Inflammatory macrophage treated with lipopolysaccharide for 1 hour (primary cell): ENCODE measurements at regions not wholly inside any gene's neighbourhood (a gene's known extent, or its start where the extent isn't known, plus 50 kb on each side); places are given as distances from the start of the nearest gene placed in this dataset.
"Not testable (repeated sequence)": the region's sequence is repeated elsewhere in the genome, so short reads cannot be mapped to it uniquely, and the experiment has no call there.

ENCODE experiments used
- DNase-seq, 2 donors: peaks; one replicate each; pipeline ENCODE4 v3.0.0-alpha.2; 2020 to 2022

DNA sequence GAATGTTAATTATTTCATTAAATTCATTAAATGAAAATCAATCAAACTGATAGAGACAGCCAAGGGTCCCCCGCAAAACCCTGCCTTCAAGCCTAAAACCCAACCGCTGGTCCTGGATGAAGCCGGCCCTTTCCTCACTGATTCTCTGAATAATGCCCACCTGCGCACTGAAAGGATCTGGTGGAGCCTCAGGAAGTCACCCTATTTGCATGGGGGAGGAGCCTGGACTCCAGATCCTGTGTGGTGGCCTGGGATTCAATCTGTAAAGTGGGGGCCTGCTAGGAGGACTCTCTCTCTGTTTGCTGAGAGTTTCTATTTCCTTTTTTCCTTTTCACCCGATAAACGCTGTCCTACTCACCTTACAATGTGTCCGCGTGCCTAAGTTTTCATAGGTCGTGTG, 97.9 kb upstream of the ADAMTS3 start:
- no peak for DNase-seq

DNA sequence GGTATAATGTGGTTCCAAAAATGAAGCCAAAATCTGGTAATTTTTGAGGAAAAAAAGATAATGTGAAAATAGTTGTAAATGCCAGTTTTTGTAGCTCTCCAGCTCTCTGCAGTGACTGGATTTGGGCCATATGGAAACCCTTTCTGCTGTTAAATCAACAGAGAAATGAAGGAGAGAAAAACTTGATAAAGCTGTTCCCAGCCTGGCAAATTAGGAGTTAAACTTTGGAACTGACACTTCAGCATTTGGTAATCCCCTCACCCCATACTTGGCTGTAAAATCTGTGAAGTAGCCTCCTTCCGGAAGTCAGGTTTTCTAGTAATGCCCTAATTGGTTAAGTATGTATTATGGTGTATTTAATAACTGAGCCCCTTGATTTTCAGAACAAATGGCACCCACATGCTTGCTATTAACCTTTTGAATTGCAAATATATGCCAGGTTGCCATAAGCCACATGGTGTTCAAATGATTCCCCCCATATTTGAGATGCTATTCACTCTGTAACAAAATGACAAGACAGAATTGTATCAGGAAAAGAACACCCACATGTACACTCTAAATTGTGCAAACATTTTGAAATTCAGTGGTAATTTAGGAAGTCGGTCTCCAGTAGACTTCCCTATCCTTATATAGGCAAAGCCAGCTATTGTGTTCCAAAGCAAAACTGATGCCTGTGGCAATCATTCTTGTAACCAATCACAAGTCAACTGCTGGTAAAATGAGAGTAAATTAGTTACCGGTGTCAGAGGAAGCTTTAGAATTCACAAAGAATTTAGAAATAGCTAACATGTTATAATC, 96.3 kb upstream of the ADAMTS3 start:
- DNase-seq = peak; percentile 28 to 50

DNA sequence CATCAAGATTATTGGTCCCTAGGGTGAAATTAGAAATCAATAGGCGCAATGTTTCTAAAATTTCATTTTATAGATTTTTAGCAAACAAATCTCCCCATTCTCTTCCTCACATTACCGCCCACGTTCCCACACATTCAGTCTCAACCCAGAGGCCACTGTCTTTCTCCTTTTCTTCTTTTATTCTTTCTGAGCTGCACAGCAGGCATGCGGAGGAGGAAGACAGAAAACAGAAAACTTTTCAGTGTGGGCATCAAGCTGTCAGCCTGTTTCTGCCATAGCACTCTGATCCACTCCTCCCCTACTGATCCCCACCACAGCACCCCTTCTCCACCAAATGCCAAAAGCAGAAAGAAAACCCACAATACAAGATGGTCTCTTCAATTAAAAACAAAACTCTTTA, 94.8 kb upstream of the ADAMTS3 start:
- DNase-seq = no peak

DNA sequence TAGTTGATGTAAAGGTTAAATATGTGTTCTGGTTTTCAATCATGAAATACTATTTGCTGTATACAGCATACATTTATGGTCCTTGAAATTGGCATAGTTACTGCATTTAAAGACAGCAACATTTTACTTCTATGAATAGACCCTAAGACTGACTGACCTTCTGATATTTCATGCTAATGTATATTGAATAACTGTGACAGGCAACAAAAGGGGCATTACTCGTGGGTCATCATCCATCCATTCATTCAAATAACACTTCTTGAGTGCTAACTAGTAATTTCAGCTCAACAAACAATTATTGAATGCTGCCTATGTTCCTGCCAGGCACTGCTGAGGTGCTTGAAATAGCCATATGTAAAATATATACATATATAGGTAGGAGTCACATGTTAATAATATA, 92.8 kb upstream of the ADAMTS3 start:
- DNase-seq = no peak

DNA sequence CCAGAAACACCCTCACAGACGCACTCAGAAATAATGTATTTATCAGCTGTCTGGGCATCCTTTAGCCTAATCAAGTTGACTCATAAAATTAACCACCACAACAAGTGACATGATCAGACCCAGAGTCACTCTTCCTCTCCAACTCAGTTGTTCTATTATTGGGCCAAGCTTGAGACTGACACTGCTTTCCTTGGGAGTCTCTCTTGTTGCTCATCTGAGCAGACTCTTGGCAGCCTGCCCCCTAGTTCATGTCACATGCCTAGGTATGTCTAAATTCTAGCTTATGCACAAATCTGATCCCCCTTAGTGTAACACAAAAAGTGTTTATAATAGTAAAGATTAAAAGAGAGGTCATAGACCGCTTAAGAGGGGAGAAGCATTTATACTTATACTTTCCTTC, 72.6 kb upstream of the ADAMTS3 start:
- DNase-seq = no peak

DNA sequence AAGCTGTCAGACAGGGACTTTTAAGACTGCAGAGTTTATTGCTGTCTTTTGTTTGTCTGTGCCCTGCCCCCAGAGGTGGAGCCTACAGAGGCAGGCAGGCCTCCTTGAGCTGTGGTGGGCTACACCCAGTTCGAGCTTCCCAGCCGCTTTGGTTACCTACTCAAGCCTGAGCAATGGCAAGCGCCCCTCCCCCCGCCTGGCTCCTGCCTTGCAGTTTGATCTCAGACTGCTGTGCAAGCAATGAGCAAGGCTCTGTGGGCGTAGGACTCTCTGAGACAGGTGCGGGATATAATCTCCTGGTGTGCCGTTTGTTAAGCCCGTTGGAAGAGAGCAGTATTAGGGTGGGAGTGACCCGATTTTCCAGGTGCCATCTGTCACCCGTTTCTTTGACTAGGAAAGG, 67.8 kb upstream of the ADAMTS3 start:
- not testable (repeated sequence) for DNase-seq

DNA sequence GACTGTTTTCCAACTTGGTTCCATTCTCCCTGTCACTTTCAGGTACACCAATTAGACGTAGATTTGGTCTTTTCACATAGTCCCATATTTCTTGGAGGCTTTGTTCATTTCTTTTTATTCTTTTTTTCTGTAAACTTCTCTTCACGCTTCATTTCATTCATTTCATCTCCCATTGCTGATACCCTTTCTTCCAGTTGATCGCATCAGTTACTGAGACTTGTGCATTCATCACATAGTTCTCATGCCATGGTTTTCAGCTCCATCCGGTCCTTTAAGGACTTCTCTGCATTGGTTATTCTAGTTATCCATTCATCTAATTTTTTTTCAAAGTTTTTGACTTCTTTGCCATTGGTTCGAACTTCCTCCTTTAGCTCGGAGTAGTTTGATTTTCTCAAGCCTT, 66.9 kb upstream of the ADAMTS3 start:
- not testable (repeated sequence) for DNase-seq

DNA sequence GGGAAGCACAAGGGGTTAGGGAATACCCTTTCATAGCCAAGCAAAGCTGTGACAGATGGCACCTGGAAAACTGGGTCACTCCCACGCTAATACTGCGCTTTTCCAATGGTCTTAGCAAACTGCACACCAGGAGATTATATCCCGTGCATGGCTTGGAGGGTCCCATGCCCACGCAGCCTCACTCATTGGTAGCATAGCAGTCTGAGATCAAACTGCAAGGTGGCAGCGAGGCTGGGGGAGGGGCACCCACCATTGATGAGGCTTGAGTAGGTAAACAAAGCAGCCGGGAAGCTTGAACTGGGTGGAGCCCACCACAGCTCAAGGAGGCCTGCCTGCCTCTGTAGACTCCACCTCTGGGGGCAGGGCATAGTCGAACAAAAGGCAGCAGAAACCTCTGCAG, 63.2 kb upstream of the ADAMTS3 start:
- not testable (repeated sequence) for DNase-seq

DNA sequence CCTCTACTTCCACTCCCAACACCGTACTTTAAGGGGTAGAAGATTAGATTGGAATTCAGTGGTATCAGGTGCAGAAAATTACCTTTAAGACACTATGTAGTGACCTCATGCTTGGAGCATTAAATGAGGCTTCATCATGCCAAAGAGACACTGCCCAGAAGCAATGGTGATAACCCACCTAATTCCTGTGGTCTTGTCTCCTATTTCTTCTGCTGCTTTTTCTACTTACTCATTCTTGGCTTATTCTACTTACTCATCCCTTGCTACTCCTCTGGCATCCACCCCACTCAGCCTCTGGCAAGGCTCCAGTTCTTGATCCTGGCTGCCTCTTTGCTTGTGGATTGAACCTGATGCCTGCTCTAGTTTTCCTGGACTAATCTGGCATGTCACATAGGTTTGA, 62.3 kb upstream of the ADAMTS3 start:
- DNase-seq = no peak

DNA sequence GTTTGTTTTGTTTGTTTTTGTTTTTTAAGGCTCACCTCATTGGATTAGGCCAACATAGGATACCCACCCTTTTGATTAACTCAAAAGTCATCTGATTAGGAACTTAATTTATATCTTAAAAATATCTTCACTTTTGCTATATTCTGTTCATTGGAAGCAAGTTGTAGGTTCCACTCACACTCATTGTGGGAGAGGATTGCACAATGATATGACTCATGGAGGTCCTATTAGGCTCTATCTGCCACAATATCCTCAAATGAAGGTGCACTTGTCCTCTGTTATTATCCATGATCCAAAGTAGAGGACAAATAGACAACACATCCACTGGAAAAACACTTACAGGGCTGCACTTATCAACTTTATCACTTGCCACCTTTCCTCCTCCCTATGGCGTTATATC, 60.5 kb upstream of the ADAMTS3 start:
- no peak for DNase-seq

DNA sequence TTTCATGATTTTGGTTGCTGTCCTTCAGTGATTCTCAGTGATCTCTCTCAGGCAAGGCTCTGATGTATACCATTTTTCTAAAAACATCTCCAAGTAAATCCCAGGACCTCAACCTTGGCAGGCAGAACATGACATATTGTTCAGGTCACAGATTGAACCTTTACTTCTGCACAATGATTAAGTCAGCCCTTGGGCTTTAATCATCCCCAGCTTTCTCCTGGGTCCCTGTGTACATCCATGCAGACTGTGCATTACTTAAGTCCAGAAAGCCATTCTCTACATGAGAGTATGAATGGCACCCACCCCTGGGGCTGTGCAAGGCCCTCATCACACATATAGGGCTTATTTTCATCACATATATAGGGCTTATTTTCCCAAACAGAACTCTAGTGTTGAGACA, 58.7 kb upstream of the ADAMTS3 start:
- DNase-seq = no peak
